NAMALWA (cell line): ENCODE measurements at regions not wholly inside any gene's neighbourhood (a gene's known extent, or its start where the extent isn't known, plus 50 kb on each side); places are given as distances from the start of the nearest gene placed in this dataset.
"Not testable (repeated sequence)": the region's sequence is repeated elsewhere in the genome, so short reads cannot be mapped to it uniquely, and the experiment has no call there.

Source experiments
- DNase-seq: peaks from one replicate; pipeline ENCODE4 v3.0.0-alpha.2; 2015; ENCODE audit warnings: low spot score

- not testable (repeated sequence) for DNase-seq
These were observed 61.9 kb downstream of the NPIPB5 start for GRCh38 chr16:22572331-22573224.

- DNase-seq: not testable (repeated sequence)
These were observed 62.5 kb downstream of the NPIPB5 start for GRCh38 chr16:22573225-22573530.

GRCh38 chr16:22576506-22576905 is 65.8 kb downstream of the NPIPB5 start:
- not testable (repeated sequence) for DNase-seq

GRCh38 chr16:22583195-22583594 is 72.5 kb downstream of the NPIPB5 start:
- not testable (repeated sequence) for DNase-seq

GRCh38 chr16:22584459-22584858 is 73.8 kb downstream of the NPIPB5 start:
- DNase-seq: not testable (repeated sequence)

GRCh38 chr16:22584941-22585340 is 74.2 kb downstream of the NPIPB5 start:
- not testable (repeated sequence) for DNase-seq

GRCh38 chr16:22585431-22585830 is 74.7 kb downstream of the NPIPB5 start:
- not testable (repeated sequence) for DNase-seq

- DNase-seq: not testable (repeated sequence)
These were observed 76.0 kb downstream of the NPIPB5 start for GRCh38 chr16:22586732-22587131.

- DNase-seq: not testable (repeated sequence)
These were observed 79.1 kb downstream of the NPIPB5 start for GRCh38 chr16:22589757-22590156.

GRCh38 chr16:22596445-22597045 is 85.9 kb downstream of the NPIPB5 start:
- not testable (repeated sequence) for DNase-seq

- not testable (repeated sequence) for DNase-seq
These were observed 93.1 kb downstream of the NPIPB5 start for GRCh38 chr16:22603744-22604143.

- not testable (repeated sequence) for DNase-seq
These were observed 95.9 kb downstream of the NPIPB5 start for GRCh38 chr16:22606619-22607018.

- DNase-seq: not testable (repeated sequence)
These were observed 99.1 kb downstream of the NPIPB5 start for GRCh38 chr16:22609798-22610197.

- not testable (repeated sequence) for DNase-seq
These were observed 100.4 kb downstream of the NPIPB5 start for GRCh38 chr16:22611128-22611527.

GRCh38 chr16:22614271-22614947 is 103.7 kb downstream of the NPIPB5 start:
- DNase-seq: no peak

GRCh38 chr16:22618842-22619241 is 108.2 kb downstream of the NPIPB5 start:
- no peak for DNase-seq

GRCh38 chr16:22621586-22622155 is 111.0 kb downstream of the NPIPB5 start:
- no peak for DNase-seq

GRCh38 chr16:22622703-22623102 is 112.0 kb downstream of the NPIPB5 start:
- no peak for DNase-seq

GRCh38 chr16:22623351-22623781 is 112.7 kb downstream of the NPIPB5 start:
- DNase-seq: no peak

- DNase-seq: no peak
These were observed 113.5 kb downstream of the NPIPB5 start for GRCh38 chr16:22624038-22624799.

- no peak for DNase-seq
These were observed 114.3 kb downstream of the NPIPB5 start for GRCh38 chr16:22624800-22625533.
